GM10248 (cell line): ENCODE measurements at regions not wholly inside any gene's neighbourhood (a gene's known extent, or its start where the extent isn't known, plus 50 kb on each side); places are given as distances from the start of the nearest gene placed in this dataset.
A peak's percentile ranks its signal among the peaks of the same experiment; 100 is the strongest.

ENCODE experiments used
- CTCF ChIA-PET: fragments of 300-600 bp; sonication (Branson Sonifier 250); formaldehyde crosslinking; extraction: SDS; loops from one replicate; lab custom pipeline; 2021; ENCODE audit warnings: antibody characterized with exemption; lab: Yijun Ruan, JAX
- POLR2A ChIA-PET: fragments of 350-650 bp; sonication (Branson Sonifier 250); formaldehyde crosslinking; extraction: SDS; loops from one replicate; lab custom pipeline; 2020; ENCODE audit warnings: antibody characterized with exemption; lab: Yijun Ruan, JAX
- DNase-seq: peaks from one replicate; pipeline ENCODE4 v3.0.0; 2012; ENCODE audit errors: extremely low spot score
- CTCF ChIP-seq: IDR thresholded peaks from 2 replicates; pipeline ENCODE4 v1.5.1; 2012; ENCODE audit warnings: mild to moderate bottlenecking, low read depth; ENCODE audit errors: extremely low read depth, missing control alignments, control extremely low read depth

- ChIA-PET POLR2A (no interaction called here), CTCF (interaction anchor here (1.0 kb wide), 2 partner anchors 78 to 271 kb away, joined by 3 read pairs; no protein-coding TSS in a partner anchor)
- no peak for TF ChIP-seq CTCF
- peak; percentile 26 for DNase-seq
These were observed 117.3 kb downstream of the MAB21L3 start for GRCh38 chr1:116228511-116228910.

GRCh38 chr1:116230712-116231111, 119.5 kb downstream of the MAB21L3 start:
- ChIA-PET CTCF (interaction anchor here (1.2 to 2.3 kb wide), 3 partner anchors 153 to 268 kb away, joined by 3 to 8 read pairs (median 3); no protein-coding TSS in a partner anchor), POLR2A (no interaction called here)
- no peak for TF ChIP-seq CTCF
- no peak for DNase-seq

GRCh38 chr1:116231752-116232151, 120.6 kb downstream of the MAB21L3 start:
- no peak for TF ChIP-seq CTCF
- no peak for DNase-seq
- ChIA-PET CTCF (interaction anchor here (0.9 to 2.3 kb wide), 6 partner anchors 8 to 267 kb away, joined by 3 to 8 read pairs (median 4); no protein-coding TSS in a partner anchor), POLR2A (no interaction called here)

- no peak for DNase-seq
- CTCF ChIA-PET, result interaction anchor here (0.9 kb wide), 1 partner anchor 13 kb away, joined by 3 read pairs; no protein-coding TSS in a partner anchor
- peak; percentile 13 for TF ChIP-seq CTCF
- POLR2A ChIA-PET, result no interaction called here
These were observed 121.9 kb downstream of the MAB21L3 start for GRCh38 chr1:116232989-116233514.

- TF ChIP-seq CTCF, result no peak
- ChIA-PET POLR2A (no interaction called here), CTCF (interaction anchor here (0.9 kb wide), 1 partner anchor 9 kb away, joined by 5 read pairs; no protein-coding TSS in a partner anchor)
- DNase-seq, result no peak
These were observed 123.2 kb downstream of the MAB21L3 start for GRCh38 chr1:116234429-116234828.

- DNase-seq, result no peak
- TF ChIP-seq CTCF, result no peak
- ChIA-PET CTCF (no interaction called here), POLR2A (no interaction called here)
These were observed 128.7 kb downstream of the MAB21L3 start for GRCh38 chr1:116239916-116240315.

- no peak for DNase-seq
- CTCF ChIA-PET, result interaction anchor here (1.1 to 1.8 kb wide), 3 partner anchors 11 to 22 kb away, joined by 3 to 4 read pairs (median 4); no protein-coding TSS in a partner anchor
- POLR2A ChIA-PET, result no interaction called here
These were observed 130.3 kb upstream of the ATP1A1 start for GRCh38 chr1:116242741-116243140.

More at GRCh38 chr1:116242741-116243140, 130.3 kb upstream of the ATP1A1 start:
- no peak for TF ChIP-seq CTCF
